Anterior cingulate cortex (tissue), 58 donors: ENCODE measurements at regions not wholly inside any gene's neighbourhood (a gene's known extent, or its start where the extent isn't known, plus 50 kb on each side); places are given as distances from the start of the nearest gene placed in this dataset.
"Not testable (repeated sequence)": the region's sequence is repeated elsewhere in the genome, so short reads cannot be mapped to it uniquely, and the experiment has no call there.

Source experiments
- DNase-seq, 58 donors: peaks; one replicate each; lab custom pipeline; 2025; lab: John Stamatoyannopoulos, UW

DNA sequence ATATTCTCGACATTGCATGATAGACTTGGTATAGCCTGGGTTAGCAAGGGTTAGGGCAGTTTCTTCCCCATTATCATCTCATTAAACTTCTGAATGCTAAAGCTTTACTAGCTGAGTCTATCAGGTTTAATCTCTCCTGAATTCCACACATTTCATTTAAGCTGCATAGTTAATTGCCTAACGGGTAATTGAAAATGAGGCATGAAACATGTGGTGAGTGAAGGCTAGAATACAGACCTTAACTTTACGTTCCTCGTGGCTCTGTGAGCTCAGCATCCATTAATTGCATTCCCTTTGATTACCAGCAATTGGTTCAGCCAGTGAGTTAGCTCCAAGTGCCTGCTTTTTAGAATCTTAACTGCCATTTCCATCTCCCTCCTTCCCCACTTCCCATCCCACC, 126.5 kb upstream of the MEX3C start:
- DNase-seq: no peak

DNA sequence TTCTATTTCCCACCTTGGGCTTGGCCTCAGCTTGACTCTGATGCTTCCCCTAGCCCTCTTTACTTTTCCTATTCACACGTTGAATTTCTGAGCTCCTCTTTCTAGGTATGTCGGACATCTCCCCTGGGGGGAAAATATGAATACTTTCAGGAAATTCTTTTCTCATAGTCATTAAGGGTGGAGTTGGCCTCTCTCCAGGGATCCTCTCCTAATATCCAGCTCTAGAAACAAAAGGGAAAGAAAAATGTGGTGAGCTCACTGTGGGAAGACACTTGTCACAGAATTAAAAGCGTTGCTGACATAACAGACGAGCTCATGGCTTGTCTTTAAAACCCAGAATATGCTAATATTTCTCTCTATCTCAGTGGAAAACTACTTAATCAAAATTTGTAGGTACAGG, 132.7 kb upstream of the MEX3C start:
- no peak for DNase-seq

DNA sequence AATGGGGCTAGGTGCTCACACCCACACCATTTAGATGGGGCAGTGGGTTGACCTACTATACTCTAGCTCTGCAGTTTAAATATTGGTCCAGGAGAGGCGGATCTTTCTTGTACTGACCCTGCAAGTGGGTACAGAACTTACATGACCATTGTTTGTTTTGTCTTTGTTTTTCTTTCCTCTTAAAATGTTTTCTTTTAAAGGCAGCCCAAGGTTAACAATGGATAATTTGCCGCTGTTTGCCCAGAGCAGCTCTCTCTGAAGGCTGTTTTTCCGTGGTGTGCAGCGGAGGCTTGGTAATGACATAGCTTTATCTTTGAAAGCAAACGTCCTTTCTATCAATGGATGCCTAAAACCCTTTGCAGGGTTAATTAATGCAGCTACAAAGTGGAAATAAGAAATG, 133.3 kb upstream of the MEX3C start:
- no peak for DNase-seq

DNA sequence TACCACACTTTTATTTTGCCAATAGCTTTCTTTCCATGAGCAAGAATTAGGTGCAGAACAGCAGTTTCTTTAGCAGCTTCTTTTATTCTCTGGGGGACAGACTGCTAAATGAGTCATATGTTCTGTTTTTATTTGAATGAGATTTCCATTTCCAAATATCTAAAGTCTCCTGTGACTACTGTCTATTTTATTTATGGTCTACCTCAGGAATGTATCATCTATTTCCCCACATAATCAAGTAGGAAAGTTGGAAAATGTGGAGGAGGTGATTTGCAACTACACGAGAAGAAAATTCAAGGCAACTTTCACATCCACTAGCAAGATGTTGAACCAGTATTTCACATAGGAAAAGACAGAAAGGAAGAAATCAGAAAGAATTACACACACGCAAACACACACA, 139.9 kb upstream of the MEX3C start:
- no peak for DNase-seq

DNA sequence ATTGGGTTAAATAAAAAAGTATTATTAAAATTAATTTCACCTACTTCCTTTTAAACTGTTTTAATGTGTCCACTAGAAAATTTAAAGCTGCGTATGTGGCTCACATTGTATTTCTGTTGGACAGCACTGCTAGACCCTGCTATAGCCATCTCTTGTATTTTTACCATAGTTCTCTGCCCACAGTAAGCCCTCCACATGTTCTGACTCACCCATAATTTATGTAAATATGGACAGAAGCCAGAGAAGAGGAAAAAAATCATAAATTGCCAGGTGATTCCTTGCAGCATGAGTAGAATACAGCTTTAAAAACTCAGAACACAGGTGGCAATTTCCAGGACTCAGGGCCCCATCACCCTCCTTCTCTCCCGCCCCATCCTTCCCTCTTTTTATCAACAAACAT, 142.4 kb upstream of the MEX3C start:
- no peak for DNase-seq

DNA sequence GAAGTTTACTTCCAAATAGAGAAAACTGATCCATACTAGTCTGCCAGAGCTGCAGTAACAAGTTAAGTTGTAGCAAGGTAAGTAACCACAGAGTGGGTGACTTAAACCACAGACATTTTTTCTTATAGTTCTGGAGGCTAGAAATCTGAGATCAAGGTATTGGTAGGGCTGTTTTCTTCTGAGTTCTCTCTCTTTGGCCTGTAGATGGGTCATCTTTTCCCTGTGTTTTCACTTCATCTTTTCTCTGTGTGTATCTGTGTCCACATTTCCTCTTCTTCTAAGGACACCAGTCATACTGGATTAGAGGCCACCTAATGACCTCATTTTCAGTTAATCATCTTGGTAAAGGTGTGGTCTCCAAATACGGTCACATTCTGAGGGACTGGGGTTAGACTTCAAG, 142.9 kb upstream of the MEX3C start:
- DNase-seq: no peak

DNA sequence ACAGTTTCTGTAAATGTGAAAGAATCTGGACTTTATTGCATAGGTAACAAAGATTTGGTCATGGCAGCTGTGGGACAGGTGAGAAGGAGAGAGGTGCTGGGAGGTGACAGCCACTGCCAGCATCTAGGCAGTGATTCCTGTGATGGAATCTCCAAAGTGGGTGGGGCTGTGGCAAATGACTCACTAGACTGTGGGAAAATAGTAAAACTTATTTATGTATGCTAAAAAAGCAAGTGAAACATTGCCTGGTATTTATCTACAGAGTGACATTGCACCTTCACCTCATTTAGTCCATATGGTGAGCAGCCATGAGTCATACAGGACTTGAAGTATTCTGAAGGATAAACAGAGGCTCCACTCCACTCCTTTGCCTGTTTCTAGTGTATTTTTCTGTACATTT, 145.3 kb upstream of the MEX3C start:
- no peak for DNase-seq

DNA sequence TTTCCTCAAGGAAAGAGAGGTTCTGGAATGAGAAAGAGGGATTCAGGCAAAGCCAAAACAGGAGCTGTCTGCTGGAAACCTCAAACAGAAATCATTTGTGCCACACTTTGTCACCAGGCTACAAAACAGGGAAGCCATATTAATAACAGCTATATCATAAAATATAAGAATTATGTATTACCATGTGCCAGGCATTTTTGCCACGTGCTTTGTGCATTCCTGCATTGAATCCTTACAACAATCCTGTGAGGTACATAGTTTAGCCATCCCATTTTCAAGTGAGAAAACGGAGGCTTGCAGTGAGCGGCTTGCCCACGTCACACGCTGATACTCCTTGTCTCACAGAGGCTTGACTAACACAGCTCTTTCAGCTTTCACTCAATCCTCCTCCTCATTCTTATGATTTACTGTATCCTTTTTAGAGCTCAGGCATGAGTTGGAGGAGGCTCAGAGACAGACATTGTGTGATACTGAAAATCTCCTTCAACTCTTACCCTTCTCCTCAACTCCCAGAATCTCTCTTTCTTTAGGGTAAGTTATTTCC, 148.4 kb upstream of the MEX3C start:
- peak in 5 of 58 donors; percentile 1 to 12 (median 8) for DNase-seq

DNA sequence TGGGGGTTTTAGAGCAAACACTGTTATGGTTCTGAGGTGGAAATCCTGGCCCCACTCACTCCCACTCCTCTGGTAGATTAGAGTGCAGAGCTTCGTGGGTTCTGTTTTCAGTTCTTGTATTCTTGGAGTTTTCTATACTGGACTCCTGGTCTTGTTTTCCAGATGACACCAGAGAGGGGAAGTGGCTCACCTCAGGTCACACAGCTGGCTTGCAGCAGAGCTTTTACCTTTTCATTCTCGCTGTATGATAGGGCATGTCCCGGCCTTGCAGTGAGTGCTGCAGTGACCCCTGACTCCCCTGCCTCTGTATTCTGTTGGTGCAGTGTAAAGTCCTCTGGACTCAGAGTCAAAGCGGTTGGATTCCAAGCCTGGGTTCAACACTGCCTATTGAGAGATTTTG, 148.9 kb upstream of the MEX3C start:
- no peak for DNase-seq

DNA sequence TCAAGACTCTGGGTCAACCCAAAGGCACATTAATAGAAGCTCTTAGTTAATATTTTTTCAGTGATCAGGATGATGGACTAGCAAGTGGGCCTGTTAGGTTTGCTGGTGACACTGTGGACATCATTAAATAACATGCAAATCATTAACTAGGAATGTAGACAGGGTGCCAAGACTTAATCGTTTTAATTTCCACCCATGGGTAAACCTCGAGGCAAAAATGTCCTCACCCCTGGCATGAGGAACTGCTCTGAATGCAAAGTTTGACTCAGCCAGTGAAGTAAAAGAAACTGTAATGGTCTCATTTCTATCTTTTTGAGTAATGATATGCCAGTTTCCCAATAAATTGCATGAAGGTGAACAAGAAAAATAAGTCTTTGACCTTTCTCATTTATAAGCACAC, 152.6 kb upstream of the MEX3C start:
- DNase-seq: no peak

DNA sequence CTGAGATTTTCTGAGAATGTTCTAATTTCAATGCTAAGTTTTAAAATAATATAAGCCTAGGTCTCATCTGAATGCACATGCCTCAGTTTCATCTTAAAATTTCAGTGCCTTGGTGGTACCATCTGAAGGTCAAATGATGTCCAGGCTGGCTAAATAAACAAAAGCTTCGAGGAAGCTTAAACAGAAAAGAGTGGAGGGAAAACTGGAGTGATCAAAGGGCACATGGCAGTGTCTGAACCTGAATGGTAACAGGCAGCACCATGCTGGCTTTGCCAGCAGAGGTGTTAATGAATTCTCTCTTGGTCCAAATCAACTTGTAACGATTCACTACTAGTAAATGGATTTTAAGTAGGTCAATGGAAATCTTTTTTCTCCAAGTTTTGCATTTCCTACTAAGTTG, 158.4 kb upstream of the MEX3C start:
- DNase-seq: no peak

DNA sequence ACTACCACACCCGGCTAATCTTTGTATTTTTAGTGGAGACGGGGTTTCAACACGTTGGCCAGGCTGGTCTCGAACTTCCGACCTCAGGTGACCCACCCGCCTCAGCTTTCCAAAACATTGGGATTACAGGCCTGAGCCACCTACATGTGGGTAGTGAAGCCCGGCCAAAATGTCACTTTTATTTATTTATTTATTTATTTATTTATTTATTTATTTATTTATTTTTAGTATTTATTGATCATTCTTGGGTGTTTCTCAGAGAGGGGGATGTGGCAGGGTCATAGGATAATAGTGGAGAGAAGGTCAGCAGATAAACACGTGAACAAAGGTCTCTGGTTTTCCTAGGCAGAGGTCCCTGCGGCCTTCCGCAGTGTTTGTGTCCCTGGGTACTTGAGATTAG, 162.8 kb upstream of the MEX3C start:
- not testable (repeated sequence) for DNase-seq

DNA sequence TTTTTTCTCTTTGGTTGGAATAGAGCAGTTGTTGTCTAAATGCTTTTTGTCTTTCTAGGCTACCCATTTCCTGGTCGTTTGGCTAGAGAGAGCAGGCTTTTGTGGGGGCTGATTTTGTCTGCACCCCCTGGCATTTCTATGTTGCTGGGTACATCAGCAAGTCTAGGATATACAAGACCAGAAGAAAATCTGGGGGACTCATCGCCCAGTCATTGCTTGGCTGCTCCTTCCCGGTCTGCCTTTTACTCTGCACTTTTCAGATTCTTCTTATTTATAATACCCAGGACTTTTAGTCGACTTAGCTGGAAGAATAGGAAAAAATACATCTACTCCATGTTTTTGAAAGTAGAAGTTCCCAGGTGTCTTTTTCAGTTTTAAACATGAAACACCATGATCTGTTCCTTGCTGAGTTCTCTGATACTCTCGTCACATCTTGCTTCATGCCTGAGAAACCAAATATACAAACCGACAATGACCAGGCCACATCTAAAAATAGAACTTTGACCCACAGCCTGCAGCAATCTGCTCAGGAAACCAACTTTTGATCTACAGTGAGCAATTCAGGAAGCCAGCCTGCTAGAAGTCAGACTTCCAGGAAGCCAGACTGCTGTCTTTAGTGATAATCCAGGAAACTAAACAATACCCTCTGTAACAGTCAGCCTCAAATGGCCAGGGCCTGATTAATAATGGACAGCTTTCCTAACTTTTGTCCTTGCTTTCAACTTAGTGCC, 163.8 kb upstream of the MEX3C start:
- DNase-seq: peak in 1 of 58 donors; percentile 6

DNA sequence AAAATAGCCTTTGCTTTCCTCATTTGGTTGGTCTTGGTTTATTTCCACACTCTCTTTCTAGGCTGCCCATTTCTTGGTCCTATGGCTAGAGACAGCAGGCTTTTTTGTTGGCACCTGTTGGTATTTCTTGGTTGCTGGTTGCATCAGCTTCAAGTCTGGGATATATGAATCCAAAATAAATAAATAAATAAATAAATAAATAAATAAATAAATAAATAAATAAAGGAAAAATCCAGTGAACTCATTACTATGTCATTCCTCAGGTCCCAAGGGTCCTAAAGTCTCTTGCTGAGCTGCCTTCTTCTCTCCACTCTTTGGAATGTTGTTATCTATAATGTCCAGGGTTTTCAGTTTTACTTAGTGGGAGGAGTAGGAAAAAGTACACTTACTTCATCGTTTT, 165.9 kb upstream of the MEX3C start:
- DNase-seq: no peak

DNA sequence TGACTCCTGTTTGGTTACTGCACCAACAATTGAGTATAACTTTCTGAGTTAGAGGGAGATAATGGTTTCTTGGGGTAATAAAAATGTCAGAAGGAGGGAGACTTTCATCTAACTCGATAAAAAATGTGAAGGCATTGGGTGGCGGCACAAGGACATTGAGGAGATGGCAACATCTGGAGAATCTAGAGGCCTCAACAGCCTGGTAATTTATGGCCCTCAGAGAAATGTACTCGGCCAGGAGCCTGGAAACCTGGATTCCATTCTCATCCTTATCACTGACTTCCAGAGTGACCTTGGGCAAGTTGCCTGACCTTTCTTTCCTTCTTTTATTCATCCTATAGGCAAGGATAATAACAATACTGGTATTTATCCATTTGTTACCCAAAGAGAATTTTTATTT, 173.5 kb upstream of the MEX3C start:
- DNase-seq: no peak

DNA sequence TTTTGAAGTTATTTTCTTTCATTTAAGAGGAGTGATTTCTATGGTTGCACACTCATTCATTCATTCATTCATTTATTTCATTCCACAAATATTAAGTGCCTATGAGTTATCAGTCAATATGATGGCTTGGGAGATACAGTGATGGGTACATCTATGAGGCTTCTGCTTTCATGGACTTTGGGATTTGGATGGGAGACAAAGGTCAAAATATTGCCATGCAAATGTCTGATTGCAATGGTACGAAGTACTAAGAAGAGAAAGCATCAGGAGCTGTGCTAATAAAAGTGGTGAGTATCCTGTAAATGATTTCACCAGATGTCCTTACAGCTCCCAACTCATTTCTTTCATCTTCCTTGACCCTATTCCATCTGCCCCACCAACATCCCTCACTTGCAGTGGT, 174.4 kb upstream of the MEX3C start:
- DNase-seq: no peak

DNA sequence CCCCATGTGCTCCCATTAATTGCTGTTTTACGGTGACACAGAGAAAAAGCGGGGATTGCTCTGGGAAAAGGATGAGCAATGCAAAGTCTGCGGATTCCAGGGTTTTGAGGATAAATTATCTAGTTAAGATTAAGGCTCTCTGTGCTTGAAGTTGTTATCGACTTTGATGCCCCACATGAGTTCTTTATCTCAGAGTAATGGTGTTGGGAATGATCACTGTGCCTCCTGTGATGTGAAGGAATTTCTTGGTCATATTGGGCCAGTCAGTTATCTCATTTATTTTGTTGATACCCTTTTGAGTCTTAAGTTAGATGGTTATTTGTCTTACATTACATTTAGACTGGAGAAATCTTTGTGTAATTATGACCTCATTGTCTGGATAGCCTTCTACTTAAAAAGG, 184.6 kb upstream of the MEX3C start:
- DNase-seq: no peak

DNA sequence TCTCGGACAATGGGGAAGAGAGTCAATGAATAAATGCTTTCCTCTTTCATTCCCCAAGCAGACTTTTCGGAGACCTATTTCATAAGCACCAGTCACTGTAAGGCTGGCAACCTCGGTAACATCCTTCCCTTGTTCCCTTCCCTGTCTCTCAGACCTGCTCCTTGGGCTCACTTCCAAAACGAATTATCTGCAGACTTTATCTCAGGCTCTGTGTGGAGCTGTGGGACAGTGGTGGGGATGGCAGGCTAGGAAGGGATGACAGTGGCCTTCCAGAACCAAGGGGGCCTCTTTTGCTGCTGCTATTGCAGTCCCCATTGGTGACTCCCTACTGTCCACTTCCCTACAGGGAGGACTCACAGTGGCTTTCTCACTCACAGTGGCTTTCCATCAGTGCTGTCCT, 185.6 kb upstream of the MEX3C start:
- DNase-seq: no peak

DNA sequence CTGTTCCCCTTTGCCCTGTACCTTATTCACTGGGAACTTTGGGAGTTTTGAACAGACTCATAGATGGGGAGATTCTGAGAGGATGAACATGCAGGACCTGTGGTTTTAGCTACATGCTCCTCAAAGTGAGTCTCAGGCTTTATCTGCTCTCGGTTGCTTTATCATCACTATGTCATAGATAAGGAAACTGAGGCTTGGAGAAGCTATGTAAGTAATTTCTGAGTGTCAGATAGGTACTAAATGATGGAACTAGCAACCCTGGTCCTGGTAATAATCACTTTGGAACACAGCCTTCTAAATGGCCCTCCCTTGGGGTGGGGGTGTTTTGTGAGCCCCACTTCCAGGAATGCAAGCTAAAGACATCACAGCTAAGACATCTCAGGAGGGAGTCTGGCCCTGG, 186.2 kb upstream of the MEX3C start:
- no peak for DNase-seq

DNA sequence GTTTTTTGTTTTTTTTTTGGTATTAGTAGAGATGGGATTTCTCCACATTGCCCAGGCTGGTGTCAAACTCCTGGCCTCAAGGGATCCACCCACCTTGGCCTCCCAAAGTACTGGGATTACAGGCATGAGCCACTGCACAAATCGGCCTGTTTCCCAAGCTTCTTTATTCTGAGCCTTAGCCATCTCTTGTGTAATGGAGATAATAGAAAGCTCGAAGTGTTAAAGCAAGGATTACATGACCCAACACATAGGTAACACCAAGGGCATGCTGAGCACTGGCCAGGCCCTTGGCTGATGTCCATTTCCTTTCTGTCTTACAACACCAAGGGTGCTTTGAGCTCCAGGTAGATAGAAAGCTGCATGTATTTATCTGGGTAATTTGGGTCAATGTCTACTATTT, 187.8 kb upstream of the MEX3C start:
- no peak for DNase-seq

DNA sequence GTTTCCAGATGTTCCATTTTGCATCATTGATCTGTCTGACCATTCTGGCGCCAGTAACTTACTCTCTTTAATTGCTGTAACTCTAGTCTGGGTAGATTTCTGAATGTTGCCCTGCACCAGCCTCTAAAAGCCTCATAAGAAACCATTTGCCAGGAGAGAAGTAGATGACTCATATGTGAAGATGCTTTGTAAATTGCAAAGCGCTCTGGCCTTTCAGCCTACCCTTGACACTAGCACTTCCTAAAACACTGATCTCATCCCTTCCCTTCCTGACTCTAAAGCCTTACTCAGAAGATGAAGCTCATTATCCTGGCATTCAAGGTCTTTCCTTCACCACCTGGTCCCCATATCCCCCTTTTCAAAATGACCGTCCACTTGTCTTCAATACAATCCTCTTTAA, 193.2 kb upstream of the MEX3C start:
- no peak for DNase-seq

DNA sequence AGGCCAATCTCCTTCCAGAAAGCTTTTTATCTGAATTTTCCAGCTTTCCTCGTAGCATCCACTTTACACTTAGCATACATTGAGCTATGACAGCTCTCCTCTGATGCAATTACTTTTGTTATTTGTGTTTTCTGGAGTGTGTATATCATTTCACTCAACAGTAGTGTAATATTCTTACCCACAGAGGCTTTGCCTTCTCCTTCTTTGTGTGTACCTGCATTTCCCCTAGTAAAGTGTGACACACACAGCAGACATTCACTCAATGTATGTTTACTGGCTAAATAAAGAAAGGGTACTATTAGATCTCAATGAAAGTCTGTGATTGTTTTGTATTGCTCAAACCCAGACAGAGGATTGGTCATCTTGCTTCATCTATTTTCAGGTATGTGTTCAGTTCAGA, 193.7 kb upstream of the MEX3C start:
- DNase-seq: no peak

DNA sequence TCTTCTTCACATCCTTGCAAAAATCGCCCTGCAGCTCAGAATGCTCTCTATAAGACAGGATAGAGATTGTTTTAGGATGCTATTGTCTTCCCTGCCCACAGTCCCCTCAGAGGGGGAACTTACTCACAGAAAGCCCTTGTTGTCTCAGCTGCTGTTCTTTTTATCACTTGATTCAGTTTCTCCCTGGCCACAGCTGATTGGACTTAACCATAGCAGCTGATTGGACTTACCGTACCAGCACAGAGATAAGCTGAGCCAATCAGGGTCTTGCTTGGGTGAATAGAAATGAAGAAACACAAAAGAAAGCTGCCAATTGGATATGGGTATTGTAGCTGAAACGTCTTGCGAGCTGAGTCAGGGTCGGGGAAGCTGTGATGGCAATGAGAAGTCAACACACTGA, 194.2 kb upstream of the MEX3C start:
- DNase-seq: peak in 24 of 58 donors; percentile 6 to 74 (median 26)
